GM21825 (cell line): ENCODE measurements at regions not wholly inside any gene's neighbourhood (a gene's known extent, or its start where the extent isn't known, plus 50 kb on each side); places are given as distances from the start of the nearest gene placed in this dataset.
A peak's percentile ranks its signal among the peaks of the same experiment; 100 is the strongest.

Experiments used
- ATAC-seq: cut with Tn5 transposase; IDR thresholded peaks from one replicate; pipeline ENCODE4 v1.9.1; 2021; ENCODE audit warnings: mild to moderate bottlenecking, moderate library complexity; ENCODE audit not compliant: unreplicated experiment

- no peak for ATAC-seq
Observed at GRCh38 chr2:136407952-136408318, 290.0 kb upstream of the CXCR4 start.

DNA sequence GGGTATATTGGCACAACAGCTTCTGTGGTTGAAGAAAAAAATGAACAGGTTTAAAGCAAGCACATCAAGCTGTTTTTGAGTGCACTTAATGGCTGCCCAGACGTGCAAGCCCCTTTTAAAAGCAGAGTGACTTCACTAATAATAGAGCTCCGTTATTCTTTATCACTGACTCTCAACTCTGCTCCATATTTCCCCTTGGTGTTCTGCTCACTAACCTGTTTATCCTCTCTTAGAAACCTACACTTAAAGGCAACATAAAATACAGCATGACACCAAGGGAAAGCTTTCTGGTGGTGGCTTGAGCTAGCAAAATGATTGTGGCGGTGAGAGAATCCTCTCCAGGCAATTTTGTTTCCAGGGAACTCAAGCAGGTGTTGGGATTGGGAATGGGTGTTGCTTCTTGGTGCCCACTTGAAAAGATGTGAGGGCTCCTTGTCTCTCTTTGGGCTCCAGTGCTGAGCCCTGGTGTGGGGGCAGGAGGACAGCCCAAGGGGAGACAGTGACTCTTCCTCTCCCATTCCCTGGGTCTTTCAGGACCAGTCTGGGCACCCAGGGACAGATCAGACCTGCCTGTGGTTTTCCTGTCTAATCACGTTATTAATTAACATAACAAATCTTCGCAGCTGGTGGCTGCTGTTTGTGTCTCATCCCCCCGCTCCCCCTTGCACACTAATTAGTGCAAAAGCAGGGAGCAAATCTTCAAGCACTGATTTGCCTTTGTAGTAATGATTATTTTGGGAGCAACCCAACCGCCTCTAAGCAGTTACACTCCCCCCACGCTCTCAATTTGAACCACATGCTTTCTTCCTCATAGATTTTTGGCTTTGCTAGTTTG is 289.4 kb upstream of the CXCR4 start:
- ATAC-seq = no peak

DNA sequence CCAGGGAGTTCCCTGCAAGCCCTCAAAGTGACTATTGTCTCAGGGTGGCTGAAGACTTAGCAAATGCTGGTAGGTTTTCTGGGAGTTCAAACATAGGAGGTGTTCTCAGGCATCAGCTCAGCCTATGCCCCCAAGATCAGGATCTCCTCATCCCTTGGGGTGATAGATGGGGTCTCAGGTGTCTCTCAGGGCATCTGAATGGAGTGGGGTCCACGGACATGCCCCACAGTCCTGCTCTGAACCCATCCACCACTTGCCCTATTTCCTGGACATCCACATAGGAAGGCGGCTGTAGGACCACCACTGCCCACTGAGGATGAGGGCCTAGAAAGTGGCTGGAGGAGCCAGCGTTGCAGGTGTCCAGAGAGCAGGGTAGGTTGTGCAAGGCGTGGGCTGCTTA is 287.0 kb upstream of the CXCR4 start:
- ATAC-seq = no peak

GRCh38 chr2:136404176-136404575 is 286.2 kb upstream of the CXCR4 start:
- ATAC-seq = no peak

DNA sequence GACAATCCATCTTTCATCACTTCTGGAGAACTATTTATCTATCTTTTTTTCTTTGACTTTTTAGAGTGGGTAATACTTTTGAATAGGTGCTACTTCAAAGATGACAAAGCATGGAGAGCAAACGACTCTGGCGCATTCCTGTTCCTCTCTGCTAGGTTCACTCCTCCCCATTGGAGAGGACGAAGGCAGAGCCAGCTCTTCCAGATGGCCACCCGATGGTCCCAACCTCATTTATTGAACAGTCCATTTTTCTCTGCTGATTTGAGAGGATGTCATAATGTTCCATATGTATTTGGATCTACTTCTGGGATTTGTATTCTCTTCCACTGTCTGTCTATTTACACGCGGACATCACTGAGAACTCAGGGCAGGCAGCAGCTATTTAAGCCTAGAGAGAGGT is 284.3 kb upstream of the CXCR4 start:
- ATAC-seq = no peak

- ATAC-seq = no peak
Observed at GRCh38 chr2:136399667-136400289, 281.8 kb upstream of the CXCR4 start.

DNA sequence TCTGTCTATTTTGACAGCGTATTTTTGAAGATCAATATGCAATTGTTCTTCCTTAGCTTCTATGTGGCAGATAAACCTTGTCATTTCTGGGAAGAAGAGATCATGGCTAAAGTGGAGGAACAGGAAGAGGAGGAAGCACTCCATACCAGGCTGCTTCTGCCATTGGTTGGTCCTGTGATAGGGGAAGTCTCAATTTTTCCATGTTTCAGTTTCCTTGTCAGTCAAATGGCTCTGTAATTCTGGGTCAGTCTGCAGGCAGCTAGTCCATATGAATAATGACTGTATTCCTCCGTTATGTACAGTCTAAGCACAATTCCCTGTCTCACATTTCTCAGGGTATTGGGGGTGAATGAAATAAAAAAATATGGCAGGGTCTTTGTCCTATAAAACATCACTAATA is 277.6 kb upstream of the CXCR4 start:
- no peak for ATAC-seq

GRCh38 chr2:136394136-136395060 is 276.4 kb upstream of the CXCR4 start:
- ATAC-seq = peak; percentile 61

- no peak for ATAC-seq
Observed at GRCh38 chr2:136393514-136393913, 275.6 kb upstream of the CXCR4 start.

GRCh38 chr2:136392897-136393505 is 275.1 kb upstream of the CXCR4 start:
- no peak for ATAC-seq

GRCh38 chr2:136389809-136390208 is 271.9 kb upstream of the CXCR4 start:
- peak; percentile 81 for ATAC-seq

- no peak for ATAC-seq
Observed at GRCh38 chr2:136386046-136386445, 268.1 kb upstream of the CXCR4 start.

DNA sequence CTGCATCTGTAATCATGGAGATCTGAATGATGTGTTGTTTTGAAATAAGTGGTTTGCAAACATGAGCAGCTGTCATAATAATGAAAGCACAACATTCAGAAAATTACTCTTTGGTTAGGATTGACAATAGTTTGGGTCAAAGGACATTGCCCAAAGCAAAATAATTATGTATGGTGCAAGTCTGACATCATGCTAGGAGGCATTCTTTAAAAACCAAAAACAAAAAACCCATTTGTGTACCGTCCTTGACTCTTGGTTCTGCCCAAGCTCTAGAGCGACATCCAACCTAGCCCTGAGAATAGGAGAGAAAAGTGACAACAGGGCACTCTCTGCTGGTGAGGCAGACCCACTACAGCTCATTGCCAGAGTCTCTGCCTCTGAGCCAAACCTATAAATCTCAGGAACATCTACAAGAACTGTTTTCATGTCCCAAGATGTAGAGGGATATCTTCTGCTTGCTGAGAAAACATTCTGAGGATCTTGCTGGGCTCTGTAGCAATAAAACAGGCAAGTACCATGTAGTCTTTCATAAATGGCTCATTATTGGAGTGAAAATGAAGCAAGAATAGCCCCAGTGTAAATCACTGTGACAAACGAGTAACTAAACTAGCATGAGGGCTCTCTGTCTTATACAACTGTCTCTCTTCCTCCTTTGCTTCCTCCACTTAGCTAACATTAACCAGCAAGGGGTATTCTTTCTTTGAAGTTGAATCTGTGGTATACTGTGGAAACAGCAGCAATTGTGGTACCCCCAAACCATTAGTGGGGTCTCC is 266.8 kb upstream of the CXCR4 start:
- peak; percentile 31 for ATAC-seq

DNA sequence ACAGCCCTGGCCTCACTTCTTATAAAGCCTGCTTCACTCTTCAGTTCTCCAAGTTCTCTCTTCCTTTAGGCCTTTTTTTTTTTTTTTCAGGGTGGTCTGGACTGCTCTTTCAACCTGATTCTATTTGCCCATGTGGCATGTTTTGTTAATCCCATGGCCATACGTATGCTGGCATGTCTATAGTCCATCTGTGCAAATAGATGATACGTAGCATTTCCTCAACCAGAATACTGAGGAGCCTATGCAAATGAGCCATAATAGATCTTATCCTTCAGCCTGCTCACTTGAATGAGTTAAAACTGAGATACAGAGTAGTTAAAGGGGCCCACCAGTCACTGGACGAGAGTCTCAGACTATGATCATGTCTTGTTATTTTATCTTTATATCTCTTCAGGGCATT is 265.2 kb upstream of the CXCR4 start:
- no peak for ATAC-seq

DNA sequence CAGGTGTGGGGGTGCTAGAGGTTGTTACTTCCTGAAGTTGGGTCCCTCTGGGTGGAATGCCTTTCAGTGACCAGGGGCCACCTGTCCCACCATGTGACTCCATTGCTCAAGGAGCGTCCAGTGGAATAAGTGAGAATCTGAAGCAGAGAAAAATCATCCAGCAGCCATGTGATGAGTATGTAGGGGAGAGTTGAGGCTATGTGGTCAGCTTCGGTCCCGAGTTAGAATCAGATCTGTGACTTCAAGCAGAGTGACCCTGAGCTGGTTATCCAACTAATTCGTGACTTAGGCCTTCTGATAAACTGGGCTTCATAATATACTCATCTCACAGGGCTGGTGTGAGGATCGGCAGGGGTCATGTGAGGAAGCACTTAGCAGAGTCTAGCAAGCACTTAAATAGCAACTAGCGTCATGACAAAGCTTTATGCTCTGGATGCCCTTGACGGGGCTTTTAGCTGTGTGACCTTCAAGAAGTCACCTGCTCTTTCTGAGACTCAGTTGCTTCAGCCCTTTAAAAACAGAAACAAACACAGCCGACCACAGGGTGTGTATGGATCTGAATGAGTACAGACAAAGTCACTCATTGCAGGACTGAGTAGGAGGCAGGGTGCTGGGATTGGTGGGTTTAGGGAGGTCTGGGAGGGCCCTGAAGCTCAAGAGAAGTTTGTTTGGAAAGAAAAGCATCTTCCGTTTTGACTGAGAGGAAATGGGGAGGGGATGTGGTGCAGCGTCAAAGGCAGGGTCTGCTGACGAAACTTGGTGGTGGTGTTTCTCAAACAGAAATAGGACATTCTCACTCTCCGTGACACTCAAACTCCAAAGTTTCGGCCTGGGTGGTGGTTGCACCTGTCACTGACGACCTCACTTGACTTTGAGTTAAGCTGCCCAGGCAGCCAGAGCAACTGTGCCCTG is 264.0 kb upstream of the CXCR4 start:
- peak; percentile 77 for ATAC-seq

DNA sequence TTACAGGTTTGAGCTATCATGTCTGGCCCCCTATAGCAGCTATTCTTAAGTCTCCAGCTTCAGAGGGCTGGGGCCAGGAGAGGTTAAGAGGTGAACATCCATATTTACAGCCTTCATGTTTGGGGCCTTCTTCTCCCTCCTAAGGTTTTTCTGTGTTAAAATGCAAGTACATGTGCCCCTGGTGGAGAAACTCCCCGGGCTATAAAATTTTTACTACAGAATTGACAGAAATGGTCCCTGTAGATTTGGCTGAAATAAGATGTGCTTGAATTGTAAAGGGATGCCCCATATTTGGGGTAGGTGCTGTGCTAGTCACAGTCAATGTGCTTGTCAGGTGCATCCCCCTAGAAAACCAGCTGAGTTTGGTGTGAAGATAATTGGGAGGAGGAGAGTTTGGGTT is 263.3 kb upstream of the CXCR4 start:
- no peak for ATAC-seq

GRCh38 chr2:136378712-136379595 is 261.0 kb upstream of the CXCR4 start:
- ATAC-seq = peak; percentile 18
